HCT116 (cell line): ENCODE measurements at regions not wholly inside any gene's neighbourhood (a gene's known extent, or its start where the extent isn't known, plus 50 kb on each side); places are given as distances from the start of the nearest gene placed in this dataset.

Source experiments
- ATAC-seq: fragments of 200-7000 bp; cut with Tn5 transposase; 2 replicates; pipeline ENCODE4 v1.9.1; 2020; ENCODE audit warnings: mild to moderate bottlenecking, moderate library complexity
- BruUV-seq: library from RNA; stranded (reverse); fragments of 400-500 nt; replicated peaks from 2 replicates; lab custom pipeline; 2021; lab: Mats Ljungman, UMichigan
- CTCF ChIA-PET: fragments of 300-600 bp; sonication (Branson Sonifier 250); formaldehyde crosslinking; loops from one replicate; lab custom pipeline; 2021; ENCODE audit warnings: antibody characterized with exemption; lab: Charles Lee
- POLR2A ChIA-PET: fragments of 300-600, 350-600 bp; sonication (Branson Sonifier 250); formaldehyde crosslinking; loops from one replicate; lab custom pipeline; 2021; ENCODE audit warnings: antibody characterized with exemption; lab: Charles Lee
- RAD21 ChIA-PET, 2 experiments: fragments of 300-600 bp; sonication (Branson Sonifier 250); formaldehyde crosslinking; loops; one replicate each; lab custom pipeline; 2023; ENCODE audit warnings: low total read pairs in 2 of 2; ENCODE audit not compliant: uncharacterized antibody in 2 of 2, unreplicated experiment in 2 of 2, low non-redundant PET in 1 of 2; lab: Charles Lee
- DNase-seq: peaks from one replicate; pipeline ENCODE4 v3.0.0-alpha.2; 2010; ENCODE audit warnings: low read depth, low spot score
- H2AFZ ChIP-seq: fragments of 200-600 bp; shearing (Covaris generic), sonication (generic); 2 replicates; pipeline ENCODE4 v1.6.1; 2017; ENCODE audit warnings: low read depth, mixed run types, mixed read lengths, antibody characterized with exemption, low read length; ENCODE audit not compliant: poor library complexity, severe bottlenecking
- H3K27ac ChIP-seq: 2 replicates; pipeline ENCODE4 v1.5.1; 2012; ENCODE audit warnings: low read depth, low read length
- H3K27me3 ChIP-seq: fragments of 200-600 bp; sonication (generic); 2 replicates; pipeline ENCODE4 v1.6.1; 2016; ENCODE audit warnings: mixed run types, low read length, mixed read lengths; ENCODE audit not compliant: insufficient read depth
- H3K36me3 ChIP-seq, 2 experiments: fragments of 200-500 bp in 1 of 2; fragments of 200-600 bp in 1 of 2; sonication (Bioruptor generic) in 1 of 2; sonication (generic) in 1 of 2; 2 replicates each; pipeline versions ENCODE4 v1.5.1 to v1.6.1; 2014 to 2016; ENCODE audit warnings: low read length in 2 of 2, inconsistent platforms in 1 of 2, mixed read lengths in 1 of 2, mixed run types in 1 of 2; ENCODE audit not compliant: insufficient read depth in 2 of 2, control insufficient read depth in 1 of 2
- H3K4me1 ChIP-seq, 2 experiments: fragments of 200-600 bp in 1 of 2; sonication (generic) in 1 of 2; 2 replicates each; pipeline versions ENCODE4 v1.5.1 to v1.6.1; 2012 to 2017; ENCODE audit warnings: low read length in 2 of 2, inconsistent platforms in 1 of 2, mild to moderate bottlenecking in 1 of 2, mixed read lengths in 1 of 2, mixed run types in 1 of 2, moderate library complexity in 1 of 2; ENCODE audit not compliant: insufficient read depth in 2 of 2, control insufficient read depth in 1 of 2
- H3K4me2 ChIP-seq: fragments of 200-600 bp; sonication (generic); 2 replicates; pipeline ENCODE4 v1.6.1; 2017; ENCODE audit warnings: mixed run types, low read length, mixed read lengths
- H3K4me3 ChIP-seq, 2 experiments: fragments of 200-600 bp in 1 of 2; sonication (generic) in 1 of 2; replicated peaks in 1 of 2; 2 replicates each; pipeline ENCODE4 v1.5.1; 2011 to 2016; ENCODE audit warnings: low read length in 2 of 2, control low read depth in 1 of 2, low read depth in 1 of 2, mild to moderate bottlenecking in 1 of 2, mixed read lengths in 1 of 2, mixed run types in 1 of 2
- H3K79me2 ChIP-seq: fragments of 200-600 bp; sonication (generic); 2 replicates; pipeline ENCODE4 v1.6.1; 2017; ENCODE audit warnings: mild to moderate bottlenecking, mixed run types, low read length, moderate library complexity, mixed read lengths; ENCODE audit not compliant: insufficient read depth
- H3K9ac ChIP-seq: fragments of 200-600 bp; sonication (generic); 2 replicates; pipeline ENCODE4 v1.6.1; 2016; ENCODE audit warnings: low read length, mixed read lengths
- H3K9me2 ChIP-seq: fragments of 200-600 bp; sonication (generic), shearing (Covaris generic); 2 replicates; pipeline ENCODE4 v1.6.1; 2017; ENCODE audit warnings: mixed run types, mild to moderate bottlenecking, moderate library complexity; ENCODE audit not compliant: insufficient read depth
- H3K9me3 ChIP-seq, 2 experiments: fragments of 200-500 bp in 1 of 2; fragments of 200-600 bp in 1 of 2; sonication (Bioruptor generic) in 1 of 2; sonication (generic) in 1 of 2; 2 replicates each; pipeline ENCODE4 v1.6.1; 2014 to 2017; ENCODE audit warnings: low read length in 2 of 2, mixed read lengths in 2 of 2, inconsistent platforms in 1 of 2, low read depth in 1 of 2, mild to moderate bottlenecking in 1 of 2, mixed run types in 1 of 2, moderate library complexity in 1 of 2; ENCODE audit not compliant: control insufficient read depth in 1 of 2, insufficient read depth in 1 of 2
- H4K20me1 ChIP-seq: fragments of 200-600 bp; sonication (generic), shearing (Covaris generic); 2 replicates; pipeline ENCODE4 v1.6.1; 2017; ENCODE audit warnings: mixed run types, mild to moderate bottlenecking, moderate library complexity; ENCODE audit not compliant: insufficient read depth
- ATF3 ChIP-seq: IDR thresholded peaks from 2 replicates; pipeline ENCODE4 v1.6.1; 2012
- CBX3 ChIP-seq: IDR thresholded peaks from 2 replicates; pipeline ENCODE4 v1.6.1; 2012; ENCODE audit warnings: low read depth
- CEBPB ChIP-seq: IDR thresholded peaks from 2 replicates; pipeline ENCODE4 v1.6.1; 2012; ENCODE audit warnings: low read depth
- CTCF ChIP-seq, 3 experiments: fragments of 200-600 bp in 1 of 3; sonication (generic) in 1 of 3; IDR thresholded peaks in 2 of 3; conservative IDR thresholded peaks in 1 of 3; 2 replicates each; pipeline ENCODE4 v1.5.1; 2012 to 2017; ENCODE audit warnings: low read depth in 2 of 3, low read length in 2 of 3, antibody characterized with exemption in 1 of 3, borderline replicate concordance in 1 of 3, control low read depth in 1 of 3, mild to moderate bottlenecking in 1 of 3, mixed read lengths in 1 of 3, mixed run types in 1 of 3, moderate library complexity in 1 of 3; ENCODE audit not compliant: insufficient read depth in 1 of 3
- EGR1 ChIP-seq: IDR thresholded peaks from 2 replicates; pipeline ENCODE4 v1.6.1; 2012; ENCODE audit warnings: low read depth
- ELF1 ChIP-seq: IDR thresholded peaks from 2 replicates; pipeline ENCODE4 v1.6.1; 2012; ENCODE audit warnings: low read depth, borderline replicate concordance
- FOSL1 ChIP-seq: IDR thresholded peaks from 2 replicates; pipeline ENCODE4 v1.6.1; 2012; ENCODE audit warnings: low read depth
- JUND ChIP-seq: IDR thresholded peaks from 2 replicates; pipeline ENCODE4 v1.6.1; 2012
- MAX ChIP-seq: IDR thresholded peaks from 2 replicates; pipeline ENCODE4 v1.6.1; 2012
- POLR2A ChIP-seq: IDR thresholded peaks from 2 replicates; pipeline ENCODE4 v1.7.0; 2011; ENCODE audit warnings: borderline replicate concordance; ENCODE audit not compliant: insufficient read depth, insufficient read length; ENCODE audit errors: extremely low read depth
- POLR2AphosphoS5 ChIP-seq: IDR thresholded peaks from 2 replicates; pipeline ENCODE4 v1.6.1; 2011; ENCODE audit warnings: mild to moderate bottlenecking, low read depth, low read length, moderate library complexity
- SIN3A ChIP-seq: IDR thresholded peaks from 2 replicates; pipeline ENCODE4 v1.6.1; 2012; ENCODE audit warnings: low read depth
- SP1 ChIP-seq: IDR thresholded peaks from 2 replicates; pipeline ENCODE4 v1.6.1; 2012; ENCODE audit warnings: low read depth
- SRF ChIP-seq: IDR thresholded peaks from 2 replicates; pipeline ENCODE4 v1.6.1; 2012; ENCODE audit warnings: low read depth
- TCF7L2 ChIP-seq: IDR thresholded peaks from 2 replicates; pipeline ENCODE4 v1.7.0; 2011; ENCODE audit warnings: borderline replicate concordance, inconsistent platforms; ENCODE audit not compliant: insufficient read depth, insufficient read length; ENCODE audit errors: extremely low read depth
- YY1 ChIP-seq: IDR thresholded peaks from 2 replicates; pipeline ENCODE4 v1.6.1; 2011; ENCODE audit warnings: low read length, low read depth, moderate library complexity, mild to moderate bottlenecking; ENCODE audit not compliant: insufficient replicate concordance; ENCODE audit errors: extremely low read depth
- ZBTB33 ChIP-seq: IDR thresholded peaks from 2 replicates; pipeline ENCODE4 v1.6.1; 2011; ENCODE audit warnings: mild to moderate bottlenecking, low read length, moderate library complexity; ENCODE audit not compliant: insufficient replicate concordance; ENCODE audit errors: extremely low read depth
- intact Hi-C: fragments of 100-400 bp; cut with micrococcal nuclease; formaldehyde crosslinking; loops from 2 replicates; pipeline ENCODE4 v1.10.0; 2022

- TF ChIP-seq ZBTB33 = no peak
- TF ChIP-seq YY1 = no peak
- no peak for TF ChIP-seq SRF
- TF ChIP-seq FOSL1 = no peak
- TF ChIP-seq ATF3 = no peak
- TF ChIP-seq MAX = no peak
- TF ChIP-seq EGR1 = no peak
- TF ChIP-seq CTCF (IDR thresholded peaks at IDR 0.05 in 2 of 3, conservative IDR thresholded peaks at IDR 0.05 in 1 of 3; ENCODE audit: borderline replicate concordance in 1 of 3, insufficient read depth in 1 of 3, low read depth in 2 of 3, low read length in 2 of 3) = no peak
Measured at GRCh38 chrX:16518131-16518530, 131.8 kb upstream of the S100G start (continued).

GRCh38 chrX:16524316-16524715 lies 125.6 kb upstream of the S100G start:
- Histone ChIP-seq H3K9me3 (no peaks in the 10 kb centered on the region), H3K36me3 (no peaks in the 10 kb centered on the region), H4K20me1 (no peaks in the 10 kb centered on the region), H3K4me1 (no peaks in the 10 kb centered on the region), H3K9ac (no peak overlapping the region), H3K79me2 (no peaks in the 10 kb centered on the region), H3K4me3 (no peak overlapping the region), H3K9me2 (no peaks in the 10 kb centered on the region), H3K27ac (no peak overlapping the region), H3K4me2 (no peak overlapping the region), H3K27me3 (no peaks in the 10 kb centered on the region), H2AFZ (no peak overlapping the region)
- intact Hi-C loops = no loop called here
- ChIA-PET CTCF (no interaction called here), RAD21 (no interaction called here), POLR2A (no interaction called here)
- ATAC-seq (no peak), DNase-seq (no peak)
- TF ChIP-seq SRF = no peak
- no peak for TF ChIP-seq CBX3
- TF ChIP-seq POLR2AphosphoS5 = no peak
- TF ChIP-seq CTCF (IDR thresholded peaks at IDR 0.05 in 2 of 3, conservative IDR thresholded peaks at IDR 0.05 in 1 of 3; ENCODE audit: borderline replicate concordance in 1 of 3, insufficient read depth in 1 of 3, low read depth in 2 of 3, low read length in 2 of 3) = no peak
- no peak for TF ChIP-seq JUND
- no peak for TF ChIP-seq CEBPB
- no peak for TF ChIP-seq SIN3A
- no peak for TF ChIP-seq TCF7L2
- no peak for TF ChIP-seq SP1
- TF ChIP-seq FOSL1 = no peak
- no peak for TF ChIP-seq POLR2A
- TF ChIP-seq ELF1 = no peak
- TF ChIP-seq MAX = no peak
- no TSS peak for BruUV-seq
